GM23338 (cell line): ENCODE measurements at regions not wholly inside any gene's neighbourhood (a gene's known extent, or its start where the extent isn't known, plus 50 kb on each side); places are given as distances from the start of the nearest gene placed in this dataset.

Experiments used
- ATAC-seq: fragments of 200-7000 bp; cut with Tn5 transposase; 3 replicates; pipeline ENCODE4 v1.9.1; 2020
- DNase-seq: peaks from one replicate; pipeline ENCODE4 v3.0.0-alpha.2; 2015; ENCODE audit warnings: low spot score
- H2AFZ ChIP-seq: fragments of 200-600 bp; sonication (generic); 2 replicates; pipeline ENCODE4 v1.8.0; 2016; ENCODE audit warnings: antibody characterized with exemption, mild to moderate bottlenecking, moderate library complexity
- H3F3A ChIP-seq: fragments of 200-600 bp; sonication (generic); replicated peaks from 2 replicates; pipeline ENCODE4 v1.8.0; 2017; ENCODE audit warnings: antibody characterized with exemption, mixed run types, low read depth
- H3K27ac ChIP-seq: fragments of 200-600 bp; sonication (generic); 2 replicates; pipeline ENCODE4 v1.6.1; 2016; ENCODE audit warnings: low read depth
- H3K27me3 ChIP-seq: fragments of 200-600 bp; sonication (generic); 2 replicates; pipeline ENCODE4 v1.8.0; 2016; ENCODE audit warnings: mild to moderate bottlenecking, mixed run types, moderate library complexity; ENCODE audit not compliant: insufficient read depth
- H3K36me3 ChIP-seq: fragments of 200-600 bp; sonication (generic); 2 replicates; pipeline ENCODE4 v1.8.0; 2016; ENCODE audit warnings: mild to moderate bottlenecking; ENCODE audit not compliant: insufficient read depth
- H3K4me1 ChIP-seq: fragments of 200-600 bp; sonication (generic); 2 replicates; pipeline ENCODE4 v1.8.0; 2016; ENCODE audit warnings: mild to moderate bottlenecking, moderate library complexity; ENCODE audit not compliant: insufficient read depth
- H3K4me2 ChIP-seq: fragments of 200-600 bp; sonication (generic); 2 replicates; pipeline ENCODE4 v1.7.1; 2017; ENCODE audit warnings: mixed run types
- H3K4me3 ChIP-seq: fragments of 200-600 bp; sonication (generic); 2 replicates; pipeline ENCODE4 v1.6.1; 2016; ENCODE audit warnings: mixed run types
- H3K79me2 ChIP-seq: fragments of 200-600 bp; sonication (generic); replicated peaks from 2 replicates; pipeline ENCODE4 v1.8.0; 2017; ENCODE audit warnings: mild to moderate bottlenecking; ENCODE audit not compliant: insufficient read depth
- H3K9me2 ChIP-seq: fragments of 200-600 bp; sonication (generic); 2 replicates; pipeline ENCODE4 v1.8.0; 2017; ENCODE audit not compliant: insufficient read depth
- H4K20me1 ChIP-seq: fragments of 200-600 bp; sonication (generic); replicated peaks from 2 replicates; pipeline ENCODE4 v1.8.0; 2017; ENCODE audit warnings: mild to moderate bottlenecking; ENCODE audit not compliant: insufficient read depth
- H3K27ac Mint-ChIP-seq: 2 replicates; pipeline ENCODE4 v1.8.0; 2020; ENCODE audit warnings: inconsistent platforms, mild to moderate bottlenecking, moderate library complexity, mixed read lengths
- H3K27me3 Mint-ChIP-seq: 3 replicates; pipeline ENCODE4 v1.8.0; 2022; ENCODE audit warnings: low read depth, mild to moderate bottlenecking, moderate library complexity, mixed read lengths, inconsistent platforms; ENCODE audit not compliant: insufficient read depth, poor library complexity
- H3K36me3 Mint-ChIP-seq: 3 replicates; pipeline ENCODE4 v1.8.0; 2021; ENCODE audit warnings: low read depth, mild to moderate bottlenecking, inconsistent platforms, moderate library complexity, mixed read lengths
- H3K4me1 Mint-ChIP-seq: 3 replicates; pipeline ENCODE4 v1.8.0; 2020; ENCODE audit warnings: mild to moderate bottlenecking, inconsistent platforms, mixed read lengths
- H3K4me3 Mint-ChIP-seq: 3 replicates; pipeline ENCODE4 v1.8.0; 2021; ENCODE audit warnings: moderate library complexity, mild to moderate bottlenecking, inconsistent platforms, mixed read lengths
- H3K9me3 Mint-ChIP-seq: 3 replicates; pipeline ENCODE4 v1.8.0; 2020; ENCODE audit warnings: moderate library complexity, mild to moderate bottlenecking, inconsistent platforms, mixed read lengths
- CREB1 ChIP-seq: fragments of 250-450 bp; sonication (Bioruptor Pico); IDR thresholded peaks from 2 replicates; pipeline ENCODE4 v1.5.0; 2020; ENCODE audit warnings: low read depth, mild to moderate bottlenecking, moderate library complexity
- EZH2 ChIP-seq: fragments of 200-600 bp; sonication (generic); IDR thresholded peaks from one replicate; pipeline ENCODE4 v1.8.0; 2017; ENCODE audit warnings: antibody characterized with exemption, mild to moderate bottlenecking, low read depth; ENCODE audit not compliant: unreplicated experiment
- EZH2phosphoT487 ChIP-seq: fragments of 200-600 bp; sonication (generic); IDR thresholded peaks from one replicate; pipeline ENCODE4 v1.8.1; 2018; ENCODE audit warnings: antibody characterized with exemption; ENCODE audit not compliant: unreplicated experiment
- JUNB ChIP-seq: IDR thresholded peaks from one replicate; pipeline ENCODE4 v1.6.1; 2016; ENCODE audit warnings: antibody characterized with exemption; ENCODE audit not compliant: unreplicated experiment
- NANOG ChIP-seq: IDR thresholded peaks from 2 replicates; pipeline ENCODE4 v1.6.1; 2016; ENCODE audit warnings: antibody characterized with exemption, borderline replicate concordance
- POLR2AphosphoS5 ChIP-seq: IDR thresholded peaks from 2 replicates; pipeline ENCODE4 v1.6.1; 2016; ENCODE audit warnings: antibody characterized with exemption, low read depth
- STAT1 ChIP-seq: IDR thresholded peaks from one replicate; pipeline ENCODE4 v1.6.1; 2016; ENCODE audit warnings: antibody characterized with exemption; ENCODE audit not compliant: unreplicated experiment
- ZNF114 ChIP-seq: fragments of 250-450 bp; sonication (Bioruptor Pico); IDR thresholded peaks from 2 replicates; pipeline ENCODE4 v1.5.0; 2020; ENCODE audit warnings: mild to moderate bottlenecking, moderate library complexity
- ZNF331 ChIP-seq: fragments of 250-450 bp; sonication (Bioruptor Pico); IDR thresholded peaks from 2 replicates; pipeline ENCODE4 v1.5.0; 2020; ENCODE audit warnings: low read depth, mild to moderate bottlenecking, moderate library complexity
- TF ChIP-seq, protein P1 (sequence below), 2 experiments: fragments of 200-600 bp in 1 of 2; sonication (generic) in 1 of 2; conservative IDR thresholded peaks; 2 replicates each; pipeline versions ENCODE4 v1.5.1 to v1.6.1; 2016 to 2017; ENCODE audit warnings: antibody characterized with exemption in 2 of 2, low read depth in 2 of 2, mild to moderate bottlenecking in 2 of 2, moderate library complexity in 1 of 2
- TF ChIP-seq, protein P2 (sequence below): IDR thresholded peaks from 2 replicates; pipeline ENCODE4 v1.6.1; 2016; ENCODE audit warnings: antibody characterized with exemption
- TF ChIP-seq, protein P3 (sequence below): IDR thresholded peaks from one replicate; pipeline ENCODE4 v1.6.1; 2018; ENCODE audit warnings: antibody characterized with exemption; ENCODE audit not compliant: unreplicated experiment
- TF ChIP-seq, protein P4 (sequence below): fragments of 250-450 bp; sonication (Bioruptor Pico); IDR thresholded peaks from 2 replicates; pipeline ENCODE4 v1.5.0; 2020; ENCODE audit warnings: mild to moderate bottlenecking, moderate library complexity

DNA sequence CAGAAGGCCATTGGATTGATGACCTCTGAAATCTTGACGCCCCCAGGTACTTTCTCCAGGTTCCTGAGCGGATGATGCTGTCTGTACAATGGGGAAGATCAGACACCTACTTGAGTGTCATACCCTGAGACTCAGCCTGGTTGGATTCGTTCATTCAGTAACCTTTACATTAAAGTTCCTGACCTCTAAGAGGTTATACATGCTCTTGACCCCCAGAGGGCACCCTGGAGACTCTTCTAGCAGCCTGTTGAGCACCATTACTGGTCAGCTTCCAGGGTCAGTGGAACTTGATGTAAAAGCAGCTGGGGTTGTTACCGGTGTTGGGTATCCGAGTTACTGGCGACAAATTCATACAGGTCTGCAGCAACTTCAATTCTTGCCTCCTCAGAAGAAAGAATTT is 114.3 kb upstream of the ZNF678 start:
- no peak overlapping the region for H3K4me3 Mint-ChIP-seq
- Histone ChIP-seq H3K4me1 (no peaks in the 10 kb centered on the region), H3K79me2 (no peaks in the 10 kb centered on the region), H4K20me1 (no peaks in the 10 kb centered on the region), H3K36me3 (no peaks in the 10 kb centered on the region), H2AFZ (no peak overlapping the region), H3F3A (no peaks in the 10 kb centered on the region), H3K9me2 (no peaks in the 10 kb centered on the region), H3K27ac (no peak overlapping the region), H3K4me3 (no peak overlapping the region), H3K4me2 (no peak overlapping the region), H3K27me3 (no peaks in the 10 kb centered on the region)
- DNase-seq (peak; percentile 89), ATAC-seq (peak; percentile 72)
- H3K36me3 Mint-ChIP-seq = no peaks in the 10 kb centered on the region
- no peaks in the 10 kb centered on the region; the same call in 1 of the 3 replicates for H3K4me1 Mint-ChIP-seq
- TF ChIP-seq, protein P1, sequence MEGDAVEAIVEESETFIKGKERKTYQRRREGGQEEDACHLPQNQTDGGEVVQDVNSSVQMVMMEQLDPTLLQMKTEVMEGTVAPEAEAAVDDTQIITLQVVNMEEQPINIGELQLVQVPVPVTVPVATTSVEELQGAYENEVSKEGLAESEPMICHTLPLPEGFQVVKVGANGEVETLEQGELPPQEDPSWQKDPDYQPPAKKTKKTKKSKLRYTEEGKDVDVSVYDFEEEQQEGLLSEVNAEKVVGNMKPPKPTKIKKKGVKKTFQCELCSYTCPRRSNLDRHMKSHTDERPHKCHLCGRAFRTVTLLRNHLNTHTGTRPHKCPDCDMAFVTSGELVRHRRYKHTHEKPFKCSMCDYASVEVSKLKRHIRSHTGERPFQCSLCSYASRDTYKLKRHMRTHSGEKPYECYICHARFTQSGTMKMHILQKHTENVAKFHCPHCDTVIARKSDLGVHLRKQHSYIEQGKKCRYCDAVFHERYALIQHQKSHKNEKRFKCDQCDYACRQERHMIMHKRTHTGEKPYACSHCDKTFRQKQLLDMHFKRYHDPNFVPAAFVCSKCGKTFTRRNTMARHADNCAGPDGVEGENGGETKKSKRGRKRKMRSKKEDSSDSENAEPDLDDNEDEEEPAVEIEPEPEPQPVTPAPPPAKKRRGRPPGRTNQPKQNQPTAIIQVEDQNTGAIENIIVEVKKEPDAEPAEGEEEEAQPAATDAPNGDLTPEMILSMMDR (conservative IDR thresholded peaks at IDR 0.05; ENCODE audit: low read depth in 2 of 2) = peak; percentile 71 to 72
- TF ChIP-seq, protein P2, sequence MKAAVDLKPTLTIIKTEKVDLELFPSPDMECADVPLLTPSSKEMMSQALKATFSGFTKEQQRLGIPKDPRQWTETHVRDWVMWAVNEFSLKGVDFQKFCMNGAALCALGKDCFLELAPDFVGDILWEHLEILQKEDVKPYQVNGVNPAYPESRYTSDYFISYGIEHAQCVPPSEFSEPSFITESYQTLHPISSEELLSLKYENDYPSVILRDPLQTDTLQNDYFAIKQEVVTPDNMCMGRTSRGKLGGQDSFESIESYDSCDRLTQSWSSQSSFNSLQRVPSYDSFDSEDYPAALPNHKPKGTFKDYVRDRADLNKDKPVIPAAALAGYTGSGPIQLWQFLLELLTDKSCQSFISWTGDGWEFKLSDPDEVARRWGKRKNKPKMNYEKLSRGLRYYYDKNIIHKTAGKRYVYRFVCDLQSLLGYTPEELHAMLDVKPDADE = no peak
- TF ChIP-seq ZNF114 (CRISPR knock-in tag) (no peak; the same call in 1 of the 2 replicates), EZH2 (no peak), EZH2phosphoT487 (no peak), CREB1 (CRISPR knock-in tag) (no peak), ZNF331 (no peak), NANOG (no peak), JUNB (no peak), STAT1 (no peak), POLR2AphosphoS5 (no peak)
- TF ChIP-seq, protein P3, sequence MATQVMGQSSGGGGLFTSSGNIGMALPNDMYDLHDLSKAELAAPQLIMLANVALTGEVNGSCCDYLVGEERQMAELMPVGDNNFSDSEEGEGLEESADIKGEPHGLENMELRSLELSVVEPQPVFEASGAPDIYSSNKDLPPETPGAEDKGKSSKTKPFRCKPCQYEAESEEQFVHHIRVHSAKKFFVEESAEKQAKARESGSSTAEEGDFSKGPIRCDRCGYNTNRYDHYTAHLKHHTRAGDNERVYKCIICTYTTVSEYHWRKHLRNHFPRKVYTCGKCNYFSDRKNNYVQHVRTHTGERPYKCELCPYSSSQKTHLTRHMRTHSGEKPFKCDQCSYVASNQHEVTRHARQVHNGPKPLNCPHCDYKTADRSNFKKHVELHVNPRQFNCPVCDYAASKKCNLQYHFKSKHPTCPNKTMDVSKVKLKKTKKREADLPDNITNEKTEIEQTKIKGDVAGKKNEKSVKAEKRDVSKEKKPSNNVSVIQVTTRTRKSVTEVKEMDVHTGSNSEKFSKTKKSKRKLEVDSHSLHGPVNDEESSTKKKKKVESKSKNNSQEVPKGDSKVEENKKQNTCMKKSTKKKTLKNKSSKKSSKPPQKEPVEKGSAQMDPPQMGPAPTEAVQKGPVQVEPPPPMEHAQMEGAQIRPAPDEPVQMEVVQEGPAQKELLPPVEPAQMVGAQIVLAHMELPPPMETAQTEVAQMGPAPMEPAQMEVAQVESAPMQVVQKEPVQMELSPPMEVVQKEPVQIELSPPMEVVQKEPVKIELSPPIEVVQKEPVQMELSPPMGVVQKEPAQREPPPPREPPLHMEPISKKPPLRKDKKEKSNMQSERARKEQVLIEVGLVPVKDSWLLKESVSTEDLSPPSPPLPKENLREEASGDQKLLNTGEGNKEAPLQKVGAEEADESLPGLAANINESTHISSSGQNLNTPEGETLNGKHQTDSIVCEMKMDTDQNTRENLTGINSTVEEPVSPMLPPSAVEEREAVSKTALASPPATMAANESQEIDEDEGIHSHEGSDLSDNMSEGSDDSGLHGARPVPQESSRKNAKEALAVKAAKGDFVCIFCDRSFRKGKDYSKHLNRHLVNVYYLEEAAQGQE = no peak
- TF ChIP-seq, protein P4, sequence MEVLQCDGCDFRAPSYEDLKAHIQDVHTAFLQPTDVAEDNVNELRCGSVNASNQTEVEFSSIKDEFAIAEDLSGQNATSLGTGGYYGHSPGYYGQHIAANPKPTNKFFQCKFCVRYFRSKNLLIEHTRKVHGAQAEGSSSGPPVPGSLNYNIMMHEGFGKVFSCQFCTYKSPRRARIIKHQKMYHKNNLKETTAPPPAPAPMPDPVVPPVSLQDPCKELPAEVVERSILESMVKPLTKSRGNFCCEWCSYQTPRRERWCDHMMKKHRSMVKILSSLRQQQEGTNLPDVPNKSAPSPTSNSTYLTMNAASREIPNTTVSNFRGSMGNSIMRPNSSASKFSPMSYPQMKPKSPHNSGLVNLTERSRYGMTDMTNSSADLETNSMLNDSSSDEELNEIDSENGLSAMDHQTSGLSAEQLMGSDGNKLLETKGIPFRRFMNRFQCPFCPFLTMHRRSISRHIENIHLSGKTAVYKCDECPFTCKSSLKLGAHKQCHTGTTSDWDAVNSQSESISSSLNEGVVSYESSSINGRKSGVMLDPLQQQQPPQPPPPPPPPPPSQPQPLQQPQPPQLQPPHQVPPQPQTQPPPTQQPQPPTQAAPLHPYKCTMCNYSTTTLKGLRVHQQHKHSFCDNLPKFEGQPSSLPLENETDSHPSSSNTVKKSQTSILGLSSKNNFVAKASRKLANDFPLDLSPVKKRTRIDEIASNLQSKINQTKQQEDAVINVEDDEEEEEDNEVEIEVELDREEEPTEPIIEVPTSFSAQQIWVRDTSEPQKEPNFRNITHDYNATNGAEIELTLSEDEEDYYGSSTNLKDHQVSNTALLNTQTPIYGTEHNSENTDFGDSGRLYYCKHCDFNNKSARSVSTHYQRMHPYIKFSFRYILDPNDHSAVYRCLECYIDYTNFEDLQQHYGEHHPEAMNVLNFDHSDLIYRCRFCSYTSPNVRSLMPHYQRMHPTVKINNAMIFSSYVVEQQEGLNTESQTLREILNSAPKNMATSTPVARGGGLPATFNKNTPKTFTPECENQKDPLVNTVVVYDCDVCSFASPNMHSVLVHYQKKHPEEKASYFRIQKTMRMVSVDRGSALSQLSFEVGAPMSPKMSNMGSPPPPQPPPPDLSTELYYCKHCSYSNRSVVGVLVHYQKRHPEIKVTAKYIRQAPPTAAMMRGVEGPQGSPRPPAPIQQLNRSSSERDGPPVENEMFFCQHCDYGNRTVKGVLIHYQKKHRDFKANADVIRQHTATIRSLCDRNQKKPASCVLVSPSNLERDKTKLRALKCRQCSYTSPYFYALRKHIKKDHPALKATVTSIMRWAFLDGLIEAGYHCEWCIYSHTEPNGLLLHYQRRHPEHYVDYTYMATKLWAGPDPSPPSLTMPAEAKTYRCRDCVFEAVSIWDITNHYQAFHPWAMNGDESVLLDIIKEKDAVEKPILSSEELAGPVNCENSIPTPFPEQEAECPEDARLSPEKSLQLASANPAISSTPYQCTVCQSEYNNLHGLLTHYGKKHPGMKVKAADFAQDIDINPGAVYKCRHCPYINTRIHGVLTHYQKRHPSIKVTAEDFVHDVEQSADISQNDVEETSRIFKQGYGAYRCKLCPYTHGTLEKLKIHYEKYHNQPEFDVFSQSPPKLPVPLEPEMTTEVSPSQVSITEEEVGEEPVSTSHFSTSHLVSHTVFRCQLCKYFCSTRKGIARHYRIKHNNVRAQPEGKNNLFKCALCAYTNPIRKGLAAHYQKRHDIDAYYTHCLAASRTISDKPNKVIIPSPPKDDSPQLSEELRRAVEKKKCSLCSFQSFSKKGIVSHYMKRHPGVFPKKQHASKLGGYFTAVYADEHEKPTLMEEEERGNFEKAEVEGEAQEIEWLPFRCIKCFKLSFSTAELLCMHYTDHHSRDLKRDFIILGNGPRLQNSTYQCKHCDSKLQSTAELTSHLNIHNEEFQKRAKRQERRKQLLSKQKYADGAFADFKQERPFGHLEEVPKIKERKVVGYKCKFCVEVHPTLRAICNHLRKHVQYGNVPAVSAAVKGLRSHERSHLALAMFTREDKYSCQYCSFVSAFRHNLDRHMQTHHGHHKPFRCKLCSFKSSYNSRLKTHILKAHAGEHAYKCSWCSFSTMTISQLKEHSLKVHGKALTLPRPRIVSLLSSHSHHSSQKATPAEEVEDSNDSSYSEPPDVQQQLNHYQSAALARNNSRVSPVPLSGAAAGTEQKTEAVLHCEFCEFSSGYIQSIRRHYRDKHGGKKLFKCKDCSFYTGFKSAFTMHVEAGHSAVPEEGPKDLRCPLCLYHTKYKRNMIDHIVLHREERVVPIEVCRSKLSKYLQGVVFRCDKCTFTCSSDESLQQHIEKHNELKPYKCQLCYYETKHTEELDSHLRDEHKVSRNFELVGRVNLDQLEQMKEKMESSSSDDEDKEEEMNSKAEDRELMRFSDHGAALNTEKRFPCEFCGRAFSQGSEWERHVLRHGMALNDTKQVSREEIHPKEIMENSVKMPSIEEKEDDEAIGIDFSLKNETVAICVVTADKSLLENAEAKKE = peak; percentile 65
- no peaks in the 10 kb centered on the region; the same call in 2 of the 3 replicates for H3K9me3 Mint-ChIP-seq
- H3K27me3 Mint-ChIP-seq = peaks cover 6% of the 10 kb centered on the region
- no peak overlapping the region for H3K27ac Mint-ChIP-seq
